Neuronal stem cell (in vitro differentiated cells): ENCODE measurements at regions not wholly inside any gene's neighbourhood (a gene's known extent, or its start where the extent isn't known, plus 50 kb on each side); places are given as distances from the start of the nearest gene placed in this dataset.
A peak's percentile ranks its signal among the peaks of the same experiment; 100 is the strongest.

Experiments used
- DNase-seq: peaks from one replicate; pipeline ENCODE4 v3.0.0-alpha.2; 2013; ENCODE audit warnings: low spot score
- H2AFZ ChIP-seq: one replicate; pipeline ENCODE4 v1.6.1; 2013; ENCODE audit warnings: mild to moderate bottlenecking, low read length, inconsistent platforms
- H2AK5ac ChIP-seq: 2 replicates; pipeline ENCODE4 v1.6.1; 2013; ENCODE audit warnings: low read depth, mild to moderate bottlenecking, inconsistent platforms, low read length, moderate library complexity, mixed read lengths
- H2BK120ac ChIP-seq: 2 replicates; pipeline ENCODE4 v1.6.1; 2013; ENCODE audit warnings: low read depth, mild to moderate bottlenecking, inconsistent platforms, low read length, moderate library complexity, mixed read lengths
- H2BK12ac ChIP-seq: one replicate; pipeline ENCODE4 v1.6.1; 2013; ENCODE audit warnings: low read length, inconsistent platforms
- H2BK15ac ChIP-seq: 2 replicates; pipeline ENCODE4 v1.6.1; 2013; ENCODE audit warnings: mild to moderate bottlenecking, low read length, inconsistent platforms, mixed read lengths
- H2BK5ac ChIP-seq: one replicate; pipeline ENCODE4 v1.6.1; 2013; ENCODE audit warnings: inconsistent platforms, mild to moderate bottlenecking, low read length, moderate library complexity
- H3K14ac ChIP-seq: one replicate; pipeline ENCODE4 v1.6.1; 2013; ENCODE audit warnings: low read length, inconsistent platforms
- H3K18ac ChIP-seq: 2 replicates; pipeline ENCODE4 v1.6.1; 2013; ENCODE audit warnings: low read length, inconsistent platforms
- H3K23ac ChIP-seq: 2 replicates; pipeline ENCODE4 v1.6.1; 2013; ENCODE audit warnings: low read depth, mild to moderate bottlenecking, mixed read lengths, low read length, inconsistent platforms; ENCODE audit not compliant: poor library complexity
- H3K27ac ChIP-seq: replicated peaks from 3 replicates; pipeline ENCODE4 v1.5.1; 2013; ENCODE audit warnings: low read length, inconsistent platforms
- H3K27me3 ChIP-seq, 3 experiments: 2 replicates each; pipeline ENCODE4 v1.6.1; 2013; ENCODE audit warnings: low read length in 3 of 3, mild to moderate bottlenecking in 2 of 3, inconsistent platforms in 1 of 3, low read depth in 1 of 3, mixed read lengths in 1 of 3, moderate library complexity in 1 of 3; ENCODE audit not compliant: control insufficient read depth in 3 of 3, insufficient read depth in 3 of 3
- H3K36me3 ChIP-seq, 2 donors: replicated peaks in 1 of 2; 2 replicates each; pipeline ENCODE4 v1.6.1; 2013; ENCODE audit warnings: low read length in 2 of 2; ENCODE audit not compliant: control insufficient read depth in 2 of 2, insufficient read depth in 2 of 2
- H3K4ac ChIP-seq: 2 replicates; pipeline ENCODE4 v1.6.1; 2013; ENCODE audit warnings: inconsistent platforms, mild to moderate bottlenecking, low read length, moderate library complexity
- H3K4me1 ChIP-seq, 2 donors: 1 replicate in 1 of 2; 2 replicates in 1 of 2; pipeline ENCODE4 v1.6.1; 2013; ENCODE audit warnings: low read length in 2 of 2, low read depth in 1 of 2; ENCODE audit not compliant: control insufficient read depth in 2 of 2, insufficient read depth in 1 of 2
- H3K4me2 ChIP-seq: one replicate; pipeline ENCODE4 v1.6.1; 2013; ENCODE audit warnings: mild to moderate bottlenecking, low read length, inconsistent platforms; ENCODE audit not compliant: insufficient read depth, poor library complexity, severe bottlenecking
- H3K4me3 ChIP-seq, 2 donors: 2 replicates each; pipeline ENCODE4 v1.5.1; 2013; ENCODE audit warnings: low read length in 2 of 2, mild to moderate bottlenecking in 2 of 2, inconsistent platforms in 1 of 2, moderate library complexity in 1 of 2
- H3K79me1 ChIP-seq: one replicate; pipeline ENCODE4 v1.6.1; 2013; ENCODE audit warnings: low read depth, mild to moderate bottlenecking, inconsistent platforms, low read length, moderate library complexity
- H3K9ac ChIP-seq: one replicate; pipeline ENCODE4 v1.6.1; 2013; ENCODE audit warnings: mild to moderate bottlenecking, low read depth, low read length, inconsistent platforms; ENCODE audit not compliant: poor library complexity
- H3K9me3 ChIP-seq, 2 donors: replicated peaks in 1 of 2; 2 replicates each; pipeline versions ENCODE3 to v1.6.1; 2013; ENCODE audit warnings: low read length in 2 of 2, mild to moderate bottlenecking in 2 of 2, inconsistent platforms in 1 of 2, low read depth in 1 of 2, mixed read lengths in 1 of 2, moderate library complexity in 1 of 2; ENCODE audit not compliant: control insufficient read depth in 2 of 2, insufficient read depth in 1 of 2
- H4K8ac ChIP-seq: one replicate; pipeline ENCODE4 v1.6.1; 2013; ENCODE audit warnings: low read depth, mild to moderate bottlenecking, inconsistent platforms, low read length, moderate library complexity
- H4K91ac ChIP-seq: one replicate; pipeline ENCODE4 v1.6.1; 2013; ENCODE audit warnings: low read length, low read depth, mild to moderate bottlenecking, inconsistent platforms; ENCODE audit not compliant: poor library complexity
- WGBS, 2 donors: extraction: QIAGEN DNeasy Blood & Tissue Kit; methylation state at CpG; one replicate each; pipeline ENCODE4 v1.1.7; 2013; ENCODE audit warnings: missing lambda C conversion rate in 2 of 2, mixed read lengths in 1 of 2; ENCODE audit not compliant: insufficient read length in 2 of 2, insufficient replicate concordance in 1 of 2; ENCODE audit errors: extremely low coverage in 2 of 2; 5-methylcytosine and 5-hydroxymethylcytosine counted together

DNA sequence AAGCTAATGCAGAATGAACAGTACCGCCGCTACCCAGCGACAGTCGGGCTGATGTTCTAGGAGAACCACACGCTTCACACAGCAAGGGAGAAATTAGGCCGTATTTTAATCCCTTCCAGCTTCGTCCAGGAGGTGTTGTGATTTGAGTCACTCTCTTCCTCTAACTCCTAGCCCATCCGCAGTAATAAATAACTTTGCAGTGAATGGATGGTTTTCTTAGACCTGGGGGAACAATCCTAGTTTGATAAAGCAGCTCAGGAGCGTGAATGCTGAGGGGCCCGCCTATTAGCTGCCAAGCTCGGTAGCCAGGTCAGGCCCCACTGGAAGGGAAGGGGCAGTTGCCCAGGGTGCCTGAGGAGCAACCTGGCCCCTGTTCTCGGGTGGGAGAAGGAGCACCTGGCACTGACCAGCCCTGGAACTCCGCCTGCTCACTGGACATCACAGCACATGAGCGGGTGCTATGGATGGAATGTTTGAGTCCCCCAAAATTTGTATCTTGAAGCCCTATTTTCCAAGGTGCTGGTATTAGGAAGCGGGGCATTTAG, 146.0 kb upstream of the AFDN start:
- H3K27ac ChIP-seq = no peak overlapping the region
- H3K27me3 ChIP-seq = no peaks in the 10 kb centered on the region
- peak overlapping the region; percentile 60 for H3K18ac ChIP-seq
- H3K4ac ChIP-seq = no peak overlapping the region
- peak overlapping the region; percentile 46 for H3K23ac ChIP-seq
- no CpG with 5 or more reads among the region's 15 CpGs for WGBS, 2 donors
- no peak overlapping the region for H2BK5ac ChIP-seq
- H3K9ac ChIP-seq = no peak overlapping the region
- no peak for DNase-seq
- no peak overlapping the region for H4K8ac ChIP-seq
- H3K79me1 ChIP-seq = no peaks in the 10 kb centered on the region
- H3K14ac ChIP-seq = no peak overlapping the region
- peak overlapping the region; percentile 40 for H2BK15ac ChIP-seq
- H4K91ac ChIP-seq = peak overlapping the region; percentile 33
- H2BK120ac ChIP-seq = no peak overlapping the region
- peaks cover 6 to 11% of the 10 kb centered on the region in 2 donors for H3K9me3 ChIP-seq
- no peak overlapping the region for H3K4me2 ChIP-seq
- peaks cover 0 to 3% of the 10 kb centered on the region in 2 donors for H3K36me3 ChIP-seq
- no peak overlapping the region for H2AFZ ChIP-seq
- H2BK12ac ChIP-seq = no peak overlapping the region
- H3K4me1 ChIP-seq = peaks cover 27 to 60% of the 10 kb centered on the region in 2 donors
- no peak overlapping the region for H3K4me3 ChIP-seq
- peak overlapping the region; percentile 94 for H2AK5ac ChIP-seq

DNA sequence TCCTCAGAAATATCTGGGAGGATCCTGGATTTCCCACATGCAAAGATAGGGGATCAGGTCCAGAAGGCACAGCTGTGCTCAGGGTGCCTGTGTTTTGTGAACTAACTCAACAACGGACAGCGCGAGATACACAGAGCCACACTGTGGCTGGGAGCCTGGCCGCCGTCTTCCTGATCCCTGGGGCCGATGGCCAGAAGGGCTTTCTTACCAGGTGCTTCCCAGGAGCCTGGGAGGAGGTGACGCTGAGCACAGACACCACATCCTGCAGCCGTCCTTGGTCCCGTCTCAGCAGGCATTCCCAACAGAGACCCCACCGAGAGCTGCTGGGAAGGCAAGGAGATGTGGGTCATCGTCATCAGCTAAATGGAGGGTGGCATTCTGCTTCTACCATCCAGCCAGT, 144.6 kb upstream of the AFDN start:
- no peak overlapping the region for H2BK5ac ChIP-seq
- no peak for DNase-seq
- no peak overlapping the region for H4K8ac ChIP-seq
- no peak overlapping the region for H3K27ac ChIP-seq
- peak overlapping the region; percentile 59 for H2BK15ac ChIP-seq
- no peak overlapping the region for H4K91ac ChIP-seq
- H3K27me3 ChIP-seq = no peaks in the 10 kb centered on the region
- H3K4me2 ChIP-seq = no peak overlapping the region
- H2AFZ ChIP-seq = no peak overlapping the region
- no peak overlapping the region for H3K4me3 ChIP-seq
- H3K9ac ChIP-seq = no peak overlapping the region
- H3K36me3 ChIP-seq = peaks cover 0 to 3% of the 10 kb centered on the region in 2 donors
- peak overlapping the region; percentile 44 for H3K18ac ChIP-seq
- peaks cover 6 to 11% of the 10 kb centered on the region in 2 donors for H3K9me3 ChIP-seq
- peaks cover 14 to 47% of the 10 kb centered on the region in 2 donors for H3K4me1 ChIP-seq
- no CpG with 5 or more reads among the region's 11 CpGs for WGBS, 2 donors
- H2AK5ac ChIP-seq = peak overlapping the region; percentile 23
- H3K4ac ChIP-seq = no peak overlapping the region
- H2BK12ac ChIP-seq = no peak overlapping the region
- H3K79me1 ChIP-seq = no peaks in the 10 kb centered on the region
- no peak overlapping the region for H2BK120ac ChIP-seq
- H3K14ac ChIP-seq = peak overlapping the region; percentile 14
- no peak overlapping the region for H3K23ac ChIP-seq

DNA sequence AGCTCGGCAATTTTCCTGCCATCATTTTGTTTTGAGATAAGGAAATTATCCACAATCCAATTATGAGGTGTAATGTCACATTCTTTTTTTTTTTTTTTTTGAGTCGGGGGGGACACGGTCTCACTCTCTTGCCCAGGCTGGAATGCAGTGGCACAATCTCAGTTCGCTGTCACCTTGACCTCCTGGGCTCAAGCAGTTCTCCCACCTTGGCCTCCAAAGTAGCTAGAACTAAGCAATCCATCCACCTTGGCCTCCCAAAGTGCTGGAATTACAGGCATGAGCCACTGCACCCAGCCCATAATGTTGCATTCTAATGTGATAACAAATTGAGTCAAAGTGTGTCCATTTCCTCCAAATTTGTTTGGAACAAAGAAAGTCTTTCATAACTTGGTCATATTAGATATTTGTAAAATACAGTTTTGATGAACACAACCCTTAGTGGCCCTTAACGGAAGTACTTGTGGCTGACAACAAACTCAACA, 144.1 kb upstream of the AFDN start:
- Histone ChIP-seq H3K18ac (no peak overlapping the region), H3K27me3 (no peaks in the 10 kb centered on the region), H2AFZ (no peak overlapping the region), H3K9me3 (peaks cover 6 to 11% of the 10 kb centered on the region in 2 donors), H2BK12ac (no peak overlapping the region), H3K14ac (no peak overlapping the region), H4K8ac (no peak overlapping the region), H3K27ac (no peak overlapping the region), H2AK5ac (no peak overlapping the region), H2BK120ac (no peak overlapping the region), H3K4me3 (no peak overlapping the region), H3K9ac (no peak overlapping the region), H3K4ac (no peak overlapping the region), H3K36me3 (peaks cover 0 to 3% of the 10 kb centered on the region in 2 donors), H3K23ac (no peak overlapping the region), H2BK5ac (no peak overlapping the region), H2BK15ac (no peak overlapping the region), H3K79me1 (no peaks in the 10 kb centered on the region), H3K4me2 (no peak overlapping the region), H4K91ac (no peak overlapping the region), H3K4me1 (peaks cover 10 to 42% of the 10 kb centered on the region in 2 donors)
- WGBS, 2 donors = no CpG with 5 or more reads among the region's 5 CpGs
- DNase-seq = no peak

DNA sequence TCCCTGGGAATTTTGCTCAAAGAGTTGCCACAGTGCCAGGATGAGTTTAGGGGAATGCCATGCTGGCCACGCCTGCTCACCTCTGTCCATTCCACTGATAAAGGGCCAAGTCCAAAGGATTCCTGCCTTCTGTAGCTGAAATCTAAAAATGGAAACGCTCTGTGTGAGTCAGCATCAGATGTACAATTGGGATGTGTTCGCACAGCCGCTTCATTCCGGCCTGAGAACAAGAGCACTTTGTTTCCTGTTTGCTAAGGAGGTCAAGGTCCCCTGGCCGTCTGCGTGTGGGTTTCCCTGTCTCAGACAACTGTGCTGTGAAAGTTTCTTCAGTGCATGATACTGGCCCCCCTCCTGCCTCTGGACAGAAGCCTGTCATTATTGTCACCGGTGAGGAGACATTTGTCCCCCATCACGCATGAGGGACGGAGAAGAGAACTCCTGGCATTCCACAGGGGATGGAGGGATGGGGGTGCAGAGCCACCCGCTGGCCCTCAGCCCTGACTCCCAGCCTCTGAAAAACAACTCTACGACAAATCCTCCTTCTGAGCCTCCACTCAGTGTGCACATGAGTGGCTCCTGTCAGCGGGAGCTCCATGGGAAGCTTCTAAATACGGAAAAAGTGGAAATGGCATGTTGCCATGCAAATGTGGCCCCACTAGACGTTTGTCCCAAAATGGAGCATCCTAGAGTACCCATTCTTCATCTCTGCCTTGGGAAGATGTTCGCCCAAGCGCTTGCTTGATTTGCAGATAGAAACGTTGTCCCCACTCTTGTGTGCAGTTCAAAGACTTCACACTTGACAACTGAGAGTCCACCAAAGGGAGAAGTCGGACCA, 143.5 kb upstream of the AFDN start:
- DNase-seq = no peak
- no peak overlapping the region for H3K27ac ChIP-seq
- peaks cover 0 to 3% of the 10 kb centered on the region in 2 donors for H3K36me3 ChIP-seq
- no peak overlapping the region for H2BK12ac ChIP-seq
- no peak overlapping the region for H3K23ac ChIP-seq
- H3K9ac ChIP-seq = no peak overlapping the region
- H2BK120ac ChIP-seq = no peak overlapping the region
- no peak overlapping the region for H4K91ac ChIP-seq
- peak overlapping the region; percentile 61 for H2AK5ac ChIP-seq
- H3K9me3 ChIP-seq = peaks cover 6 to 11% of the 10 kb centered on the region in 2 donors
- no peak overlapping the region for H3K4me3 ChIP-seq
- no peaks in the 10 kb centered on the region for H3K27me3 ChIP-seq
- H2BK5ac ChIP-seq = no peak overlapping the region
- H3K14ac ChIP-seq = no peak overlapping the region
- no peak overlapping the region for H4K8ac ChIP-seq
- no peak overlapping the region for H2BK15ac ChIP-seq
- H3K18ac ChIP-seq = peak overlapping the region; percentile 49
- no peak overlapping the region for H3K4me2 ChIP-seq
- H3K4me1 ChIP-seq = peaks cover 13 to 36% of the 10 kb centered on the region in 2 donors
- no peaks in the 10 kb centered on the region for H3K79me1 ChIP-seq
- no CpG with 5 or more reads among the region's 19 CpGs for WGBS, 2 donors
- H3K4ac ChIP-seq = no peak overlapping the region
- no peak overlapping the region for H2AFZ ChIP-seq
